ENCODE measurements at regions not wholly inside any gene's neighbourhood (a gene's known extent, or its start where the extent isn't known, plus 50 kb on each side); places are given as distances from the start of the nearest gene placed in this dataset.
"Not testable (repeated sequence)": the region's sequence is repeated elsewhere in the genome, so short reads cannot be mapped to it uniquely, and the experiment has no call there.

DNA sequence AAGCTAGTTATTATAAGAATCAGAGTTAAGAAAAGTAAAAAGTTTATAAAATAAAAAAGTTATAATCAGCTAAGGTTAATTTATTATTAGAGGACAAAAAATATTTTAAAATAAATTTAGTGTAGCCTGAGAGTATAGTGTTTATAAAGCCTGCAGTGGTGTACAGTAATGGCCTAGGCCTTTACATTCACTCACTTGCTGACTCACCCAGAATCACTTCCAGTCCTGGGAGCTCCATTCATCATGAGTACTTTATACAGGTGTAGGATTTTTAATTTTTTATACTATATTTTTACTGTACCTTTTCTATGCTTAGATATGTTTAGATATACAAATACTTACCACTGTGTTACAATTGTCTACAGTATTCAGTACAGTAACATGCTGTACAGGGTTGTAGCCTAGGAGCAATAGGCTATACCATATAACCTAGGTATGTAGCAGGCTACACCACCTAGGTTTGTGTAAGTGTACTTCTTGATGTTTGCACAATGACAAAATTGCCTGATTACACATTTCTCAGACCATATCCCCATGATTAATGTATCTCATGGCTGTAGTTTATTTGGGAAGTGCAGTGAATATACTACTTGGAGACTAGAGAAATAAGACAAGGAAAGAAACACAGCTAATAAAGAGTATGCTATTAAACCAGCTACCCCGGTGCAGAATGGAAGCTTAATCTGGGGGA lies 101.9 kb upstream of the GALNT15 start:
- Histone ChIP-seq H3K4me3 (no peak overlapping the region), H3K4me1 (no peaks in the 10 kb centered on the region), H3K27ac (no peak overlapping the region), H3K9me3 (no peaks in the 10 kb centered on the region), H3K36me3 (no peaks in the 10 kb centered on the region), H3K27me3 (no peaks in the 10 kb centered on the region)
- 71 to 77% methylated on average over 1 of the region's 1 CpG for WGBS, 2 donors (ENCODE audit: low coverage in 1 of 2)
- no peak for DNase-seq
- intact Hi-C loops (cut with DNase I; ENCODE audit: low total_unique reads): no loop called here
- TF ChIP-seq EP300 (IDR thresholded peaks at IDR 0.05; ENCODE audit: low read depth) (no peak), POLR2AphosphoS5 (IDR thresholded peaks at IDR 0.05) (no peak), POLR2A (IDR thresholded peaks at IDR 0.05) (no peak)
- TF ChIP-seq, protein P1, sequence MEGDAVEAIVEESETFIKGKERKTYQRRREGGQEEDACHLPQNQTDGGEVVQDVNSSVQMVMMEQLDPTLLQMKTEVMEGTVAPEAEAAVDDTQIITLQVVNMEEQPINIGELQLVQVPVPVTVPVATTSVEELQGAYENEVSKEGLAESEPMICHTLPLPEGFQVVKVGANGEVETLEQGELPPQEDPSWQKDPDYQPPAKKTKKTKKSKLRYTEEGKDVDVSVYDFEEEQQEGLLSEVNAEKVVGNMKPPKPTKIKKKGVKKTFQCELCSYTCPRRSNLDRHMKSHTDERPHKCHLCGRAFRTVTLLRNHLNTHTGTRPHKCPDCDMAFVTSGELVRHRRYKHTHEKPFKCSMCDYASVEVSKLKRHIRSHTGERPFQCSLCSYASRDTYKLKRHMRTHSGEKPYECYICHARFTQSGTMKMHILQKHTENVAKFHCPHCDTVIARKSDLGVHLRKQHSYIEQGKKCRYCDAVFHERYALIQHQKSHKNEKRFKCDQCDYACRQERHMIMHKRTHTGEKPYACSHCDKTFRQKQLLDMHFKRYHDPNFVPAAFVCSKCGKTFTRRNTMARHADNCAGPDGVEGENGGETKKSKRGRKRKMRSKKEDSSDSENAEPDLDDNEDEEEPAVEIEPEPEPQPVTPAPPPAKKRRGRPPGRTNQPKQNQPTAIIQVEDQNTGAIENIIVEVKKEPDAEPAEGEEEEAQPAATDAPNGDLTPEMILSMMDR (IDR thresholded peaks at IDR 0.05): no peak
- in situ Hi-C loops (cut with MboI; ENCODE audit: low pct_ligation_motif_present in 1 of 4, low pct_unique_long_range_greater_than_20kb in 1 of 4, low sequenced_read_pairs in 3 of 4): no loop called here

DNA sequence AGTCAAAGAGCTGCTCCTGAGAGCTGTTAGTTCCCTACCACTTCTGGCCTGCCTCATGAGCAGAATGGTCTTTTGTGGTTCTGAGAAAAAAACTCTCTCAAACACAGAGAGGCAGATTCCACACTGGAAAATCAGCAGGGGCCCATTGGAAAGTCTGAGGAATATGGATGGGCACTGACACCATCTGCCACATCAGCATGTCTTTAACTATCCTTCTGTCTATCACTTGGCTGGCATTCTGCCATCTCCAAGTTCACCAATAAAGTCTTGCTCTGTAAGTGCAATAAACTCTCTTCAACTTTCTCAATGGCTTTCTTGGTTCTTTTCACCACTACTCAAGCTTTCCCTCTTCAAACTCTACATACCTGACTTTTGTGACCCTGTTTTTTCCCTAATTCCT lies 101.3 kb upstream of the GALNT15 start:
- Histone ChIP-seq H3K27ac (no peak overlapping the region), H3K9me3 (no peaks in the 10 kb centered on the region), H3K27me3 (no peaks in the 10 kb centered on the region), H3K36me3 (no peaks in the 10 kb centered on the region), H3K4me3 (no peak overlapping the region), H3K4me1 (no peaks in the 10 kb centered on the region)
- TF ChIP-seq POLR2A (IDR thresholded peaks at IDR 0.05) (no peak), POLR2AphosphoS5 (IDR thresholded peaks at IDR 0.05) (no peak), EP300 (IDR thresholded peaks at IDR 0.05; ENCODE audit: low read depth) (no peak)
- TF ChIP-seq, protein P1 (IDR thresholded peaks at IDR 0.05): no peak
- in situ Hi-C loops (cut with MboI; ENCODE audit: low pct_ligation_motif_present in 1 of 4, low pct_unique_long_range_greater_than_20kb in 1 of 4, low sequenced_read_pairs in 3 of 4): no loop called here
- intact Hi-C loops (cut with DNase I; ENCODE audit: low total_unique reads): no loop called here
- DNase-seq: no peak

DNA sequence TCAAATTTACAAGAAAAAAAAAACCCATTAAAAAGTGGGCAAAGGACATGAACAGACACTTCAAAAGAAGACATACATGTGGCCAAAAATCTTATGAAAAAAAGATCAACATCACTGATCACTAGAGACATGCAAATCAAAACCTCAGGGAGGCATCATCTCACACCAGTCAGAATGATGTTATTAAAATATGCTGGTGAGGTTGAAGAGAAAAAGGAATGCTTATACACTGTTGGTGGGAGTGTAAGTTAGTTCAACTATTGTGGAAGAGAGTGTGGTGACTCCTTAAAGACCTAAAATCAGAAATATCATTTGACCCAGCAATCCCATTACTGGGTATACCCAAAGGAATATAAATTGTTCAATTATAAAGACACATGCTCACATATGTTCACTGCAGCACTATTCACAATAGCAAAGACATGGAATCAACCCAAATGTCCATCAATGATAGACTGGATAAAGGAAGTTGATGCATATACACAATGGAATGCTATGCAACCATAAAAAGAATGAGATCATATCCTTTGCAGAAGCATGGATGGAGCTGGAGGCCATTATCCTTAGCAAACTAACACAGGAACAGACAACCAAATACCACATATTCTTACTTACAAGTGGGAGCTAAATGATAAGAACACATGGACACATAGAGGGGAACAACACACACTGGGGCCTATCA lies 100.3 kb upstream of the GALNT15 start:
- H3K36me3 ChIP-seq; in situ Hi-C loops (cut with MboI; ENCODE audit: low pct_ligation_motif_present in 1 of 4, low pct_unique_long_range_greater_than_20kb in 1 of 4, low sequenced_read_pairs in 3 of 4); H3K27ac ChIP-seq; intact Hi-C loops (cut with DNase I; ENCODE audit: low total_unique reads); DNase-seq; H3K4me1 ChIP-seq; H3K4me3 ChIP-seq; H3K9me3 ChIP-seq; H3K27me3 ChIP-seq: not testable (repeated sequence)

DNA sequence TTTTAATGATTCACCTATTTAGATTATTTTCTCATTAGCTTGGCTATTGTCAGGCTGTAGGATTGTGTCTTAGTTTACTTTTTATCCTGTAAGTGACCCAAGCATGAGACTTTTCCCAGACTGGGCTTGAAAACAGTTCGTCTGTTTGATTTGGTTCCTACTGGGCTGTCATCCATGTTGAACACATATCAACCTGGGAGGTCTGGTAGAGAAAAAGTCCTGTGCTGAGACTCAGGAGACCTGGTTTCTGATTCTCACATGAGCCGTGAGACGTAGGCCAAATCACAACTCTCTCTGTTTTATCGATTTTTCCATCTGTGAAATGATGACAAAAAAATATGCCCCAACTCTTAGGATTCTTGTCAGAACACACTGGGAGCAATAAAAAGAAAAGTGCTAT lies 98.8 kb upstream of the GALNT15 start:
- intact Hi-C loops (cut with DNase I; ENCODE audit: low total_unique reads): no loop called here
- in situ Hi-C loops (cut with MboI; ENCODE audit: low pct_ligation_motif_present in 1 of 4, low pct_unique_long_range_greater_than_20kb in 1 of 4, low sequenced_read_pairs in 3 of 4): no loop called here
- no peaks in the 10 kb centered on the region for H3K4me1 ChIP-seq
- H3K27ac ChIP-seq: no peak overlapping the region
- DNase-seq: no peak
- H3K4me3 ChIP-seq: no peak overlapping the region
- H3K36me3 ChIP-seq: no peaks in the 10 kb centered on the region
- WGBS, 2 donors (ENCODE audit: low coverage in 1 of 2): 89% methylated on average over 4 of the region's 4 CpGs; no CpG with 5 or more reads in 1 of the 2 donors
- no peaks in the 10 kb centered on the region for H3K27me3 ChIP-seq
- TF ChIP-seq, protein P1 (IDR thresholded peaks at IDR 0.05): no peak
- TF ChIP-seq POLR2AphosphoS5 (IDR thresholded peaks at IDR 0.05) (no peak), POLR2A (IDR thresholded peaks at IDR 0.05) (no peak), EP300 (IDR thresholded peaks at IDR 0.05; ENCODE audit: low read depth) (no peak)
- no peaks in the 10 kb centered on the region for H3K9me3 ChIP-seq

DNA sequence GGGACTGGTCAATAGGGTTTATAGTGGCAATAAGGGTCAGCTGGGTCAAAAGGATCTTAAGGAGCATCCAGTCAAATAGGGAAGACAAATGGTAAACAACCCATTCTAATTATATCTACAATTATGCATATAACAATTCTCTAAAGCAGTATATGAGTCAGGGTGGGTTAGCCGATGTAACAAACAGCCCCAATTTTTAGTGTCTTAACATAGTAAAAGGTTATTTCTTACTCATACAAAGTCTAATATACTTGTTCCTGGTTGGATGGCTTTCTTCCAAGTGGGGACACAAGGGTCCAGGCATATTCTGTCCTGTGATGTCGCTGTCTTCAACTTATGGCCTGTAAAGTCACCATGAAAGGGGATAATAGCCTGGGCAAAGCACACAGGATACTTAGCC lies 97.9 kb upstream of the GALNT15 start:
- Histone ChIP-seq H3K4me1 (no peaks in the 10 kb centered on the region), H3K36me3 (no peaks in the 10 kb centered on the region), H3K9me3 (peaks cover 3% of the 10 kb centered on the region in 2 donors), H3K27ac (no peak overlapping the region), H3K27me3 (no peaks in the 10 kb centered on the region), H3K4me3 (no peak overlapping the region)
- in situ Hi-C loops (cut with MboI; ENCODE audit: low pct_ligation_motif_present in 1 of 4, low pct_unique_long_range_greater_than_20kb in 1 of 4, low sequenced_read_pairs in 3 of 4) (no loop called here), intact Hi-C loops (cut with DNase I; ENCODE audit: low total_unique reads) (no loop called here)
- no peak for DNase-seq
- TF ChIP-seq POLR2AphosphoS5 (IDR thresholded peaks at IDR 0.05) (no peak), EP300 (IDR thresholded peaks at IDR 0.05; ENCODE audit: low read depth) (no peak)
- TF ChIP-seq, protein P1 (IDR thresholded peaks at IDR 0.05): no peak
- WGBS, 2 donors (ENCODE audit: low coverage in 1 of 2): 65 to 83% methylated on average over 2 of the region's 2 CpGs

DNA sequence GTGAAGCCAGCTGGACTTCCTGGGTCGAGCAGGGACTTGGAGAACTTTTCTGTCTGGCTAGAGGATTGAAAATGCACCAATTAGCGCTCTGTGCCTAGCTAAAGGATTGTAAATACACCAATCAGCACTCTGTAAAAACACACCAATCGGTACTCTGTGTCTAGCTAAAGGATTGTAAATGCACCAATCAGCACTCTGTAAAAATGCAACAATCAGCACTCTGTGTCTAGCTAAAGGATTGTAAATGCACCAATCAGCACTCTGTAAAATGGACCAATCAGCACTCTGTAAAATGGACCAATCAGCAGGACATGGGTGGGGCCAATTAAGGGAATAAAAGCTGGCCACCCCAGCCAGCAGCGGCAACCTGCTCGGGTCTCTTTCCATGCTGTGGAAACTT lies 97.3 kb upstream of the GALNT15 start:
- H3K4me3 ChIP-seq; intact Hi-C loops (cut with DNase I; ENCODE audit: low total_unique reads); H3K36me3 ChIP-seq; in situ Hi-C loops (cut with MboI; ENCODE audit: low pct_ligation_motif_present in 1 of 4, low pct_unique_long_range_greater_than_20kb in 1 of 4, low sequenced_read_pairs in 3 of 4); DNase-seq; H3K27ac ChIP-seq; H3K4me1 ChIP-seq; H3K27me3 ChIP-seq; H3K9me3 ChIP-seq: not testable (repeated sequence)
- WGBS, 2 donors (ENCODE audit: low coverage in 1 of 2): 89% methylated on average over 5 of the region's 5 CpGs; no CpG with 5 or more reads in 1 of the 2 donors

DNA sequence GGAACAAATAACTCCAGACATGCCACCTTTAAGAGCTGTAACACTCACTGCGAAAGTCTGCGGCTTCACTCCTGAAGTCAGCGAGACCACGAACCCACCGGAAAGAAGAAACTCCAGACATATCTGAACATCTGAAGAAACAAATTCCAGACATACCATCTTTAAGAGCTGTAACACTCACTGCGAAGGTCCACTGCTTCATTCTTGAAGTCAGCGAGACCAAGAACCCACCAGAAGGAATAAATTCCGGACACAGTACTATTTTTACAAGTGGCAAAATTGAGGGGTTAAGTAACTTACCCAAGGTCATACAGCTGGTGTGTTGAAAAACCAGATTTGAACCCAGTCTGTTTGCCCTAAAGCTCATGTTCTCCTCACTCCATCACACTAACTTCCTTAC lies 96.8 kb upstream of the GALNT15 start:
- H3K4me1 ChIP-seq; H3K4me3 ChIP-seq; H3K27ac ChIP-seq; intact Hi-C loops (cut with DNase I; ENCODE audit: low total_unique reads); H3K27me3 ChIP-seq; DNase-seq; H3K9me3 ChIP-seq; in situ Hi-C loops (cut with MboI; ENCODE audit: low pct_ligation_motif_present in 1 of 4, low pct_unique_long_range_greater_than_20kb in 1 of 4, low sequenced_read_pairs in 3 of 4); H3K36me3 ChIP-seq: not testable (repeated sequence)
- WGBS, 2 donors (ENCODE audit: low coverage in 1 of 2): 81% methylated on average over 8 of the region's 8 CpGs; no CpG with 5 or more reads in 1 of the 2 donors

Data from transverse colon (tissue), 4 donors.